GM12878 (cell line): ENCODE measurements at regions not wholly inside any gene's neighbourhood (a gene's known extent, or its start where the extent isn't known, plus 50 kb on each side); places are given as distances from the start of the nearest gene placed in this dataset.

Experiments
- ATAC-seq: fragments of 200-7000 bp; cut with Tn5 transposase; 3 replicates; pipeline ENCODE4 v1.9.1; 2020; ENCODE audit warnings: mild to moderate bottlenecking, moderate library complexity
- BruUV-seq: library from RNA; stranded (reverse); fragments of 400-500 nt; replicated peaks from 2 replicates; lab custom pipeline; 2021; lab: Mats Ljungman, UMichigan
- CTCF ChIA-PET: fragments of 300-600 bp; sonication (Branson Sonifier 250); formaldehyde crosslinking; extraction: SDS; loops from one replicate; lab custom pipeline; 2021; ENCODE audit warnings: inconsistent platforms; lab: Yijun Ruan, JAX
- POLR2A ChIA-PET: fragments of 350-600 bp; formaldehyde crosslinking; extraction: SDS; loops from one replicate; lab custom pipeline; 2021; ENCODE audit warnings: inconsistent platforms; lab: Charles Lee
- RAD21 ChIA-PET: fragments of 300-600 bp; sonication (Branson Sonifier 250); formaldehyde crosslinking; loops from one replicate; lab custom pipeline; 2023; ENCODE audit warnings: antibody characterized with exemption; ENCODE audit not compliant: unreplicated experiment; lab: Charles Lee
- SMC1A ChIA-PET: fragments of 300-600 bp; sonication (Branson Sonifier 250); formaldehyde crosslinking; loops from one replicate; lab custom pipeline; 2023; ENCODE audit not compliant: unreplicated experiment, uncharacterized antibody; lab: Charles Lee
- DNase-seq: peaks from one replicate; pipeline ENCODE4 v3.0.0-alpha.2; 2011; ENCODE audit warnings: low read depth, low spot score
- FAIRE-seq: peaks from 3 replicates; lab custom pipeline; 2011; peaks lifted over from hg19 to GRCh38; lab: Jason Lieb, UNC
- H2AFZ ChIP-seq: 2 replicates; pipeline ENCODE4 v1.6.0; 2011; ENCODE audit warnings: low read depth, low read length, control low read depth; ENCODE audit not compliant: control insufficient read depth
- H3K27ac ChIP-seq: 2 replicates; pipeline ENCODE4 v1.5.1; 2011; ENCODE audit warnings: control low read depth; ENCODE audit not compliant: control insufficient read depth, insufficient read depth
- H3K27me3 ChIP-seq, 2 experiments: replicated peaks in 1 of 2; 2 replicates each; pipeline versions ENCODE4 v1.6.0 to v1.6.1; 2011; ENCODE audit warnings: low read length in 1 of 2; ENCODE audit not compliant: control insufficient read depth in 2 of 2, insufficient read depth in 2 of 2
- H3K36me3 ChIP-seq, 2 experiments: 2 replicates each; pipeline ENCODE4 v1.5.1; 2011; ENCODE audit warnings: low read length in 1 of 2; ENCODE audit not compliant: control insufficient read depth in 2 of 2, insufficient read depth in 2 of 2
- H3K4me1 ChIP-seq: 2 replicates; pipeline ENCODE4 v1.6.1; 2011; ENCODE audit warnings: mild to moderate bottlenecking, low read length, moderate library complexity, mixed read lengths; ENCODE audit not compliant: control insufficient read depth, insufficient read depth
- H3K4me2 ChIP-seq: 2 replicates; pipeline ENCODE4 v1.6.0; 2011; ENCODE audit warnings: control low read depth; ENCODE audit not compliant: control insufficient read depth, insufficient read depth
- H3K4me3 ChIP-seq: fragments of 200-600 bp; sonication (generic); 2 replicates; pipeline ENCODE4 v1.5.1; 2016
- H3K79me2 ChIP-seq: 2 replicates; pipeline ENCODE4 v1.6.0; 2011; ENCODE audit warnings: low read length; ENCODE audit not compliant: control insufficient read depth, insufficient read depth
- H3K9ac ChIP-seq: 2 replicates; pipeline ENCODE4 v1.8.0; 2011; ENCODE audit warnings: low read length, control low read depth, mixed read lengths; ENCODE audit not compliant: control insufficient read depth, insufficient read depth
- H3K9me3 ChIP-seq: replicated peaks from 3 replicates; pipeline ENCODE4 v1.5.1; 2011; ENCODE audit warnings: mild to moderate bottlenecking, low read length; ENCODE audit not compliant: control insufficient read depth, insufficient read depth
- H4K20me1 ChIP-seq: 2 replicates; pipeline ENCODE4 v1.6.0; 2011; ENCODE audit not compliant: control insufficient read depth, insufficient read depth
- CEBPZ ChIP-seq: fragments of 150-350 bp; IDR thresholded peaks from 2 replicates; pipeline ENCODE4 v1.6.1; 2016; ENCODE audit warnings: low read depth, low read length
- FOXM1 ChIP-seq: IDR thresholded peaks from 2 replicates; pipeline ENCODE4 v1.6.1; 2012; ENCODE audit warnings: low read depth, mild to moderate bottlenecking, inconsistent platforms, low read length, moderate library complexity
- HCFC1 ChIP-seq: fragments of 150-350 bp; IDR thresholded peaks from 2 replicates; pipeline ENCODE4 v1.6.1; 2014; ENCODE audit warnings: low read length
- IKZF2 ChIP-seq, 2 experiments: fragments of 450-650 bp; IDR thresholded peaks; 2 replicates each; pipeline ENCODE4 v1.6.1; 2017; ENCODE audit warnings: mild to moderate bottlenecking in 2 of 2, moderate library complexity in 2 of 2
- JUND ChIP-seq: IDR thresholded peaks from 2 replicates; pipeline ENCODE4 v1.6.1; 2012; ENCODE audit warnings: low read depth, mild to moderate bottlenecking, low read length, improper control_type of control experiment, moderate library complexity
- MEF2B ChIP-seq: fragments of 450-650 bp; IDR thresholded peaks from 2 replicates; pipeline ENCODE4 v1.6.1; 2018; ENCODE audit warnings: mild to moderate bottlenecking, moderate library complexity; ENCODE audit not compliant: partially characterized antibody, poor library complexity, severe bottlenecking
- RAD51 ChIP-seq: fragments of 450-650 bp; IDR thresholded peaks from 2 replicates; pipeline ENCODE4 v1.6.1; 2016; ENCODE audit warnings: moderate library complexity, mild to moderate bottlenecking, inconsistent platforms
- SUPT20H ChIP-seq: IDR thresholded peaks from 2 replicates; pipeline ENCODE4 v1.6.1; 2011; ENCODE audit warnings: low read depth, mild to moderate bottlenecking, low read length, moderate library complexity, borderline replicate concordance; ENCODE audit not compliant: control insufficient read depth
- ZBED1 ChIP-seq: IDR thresholded peaks from 2 replicates; pipeline ENCODE4 v1.6.1; 2016; ENCODE audit warnings: borderline replicate concordance
- ZNF274 ChIP-seq: IDR thresholded peaks from one replicate; pipeline ENCODE4 v1.8.0; 2011; ENCODE audit not compliant: insufficient read length, insufficient read depth
- WGBS: methylation state at CpG from one replicate; pipeline ENCODE4 v1.1.6; 2016; ENCODE audit warnings: low lambda C conversion rate; ENCODE audit not compliant: insufficient replicate concordance, insufficient coverage; ENCODE audit errors: missing lambda C conversion rate; 5-methylcytosine and 5-hydroxymethylcytosine counted together
- in situ Hi-C: fragments of 300-500 bp; cut with MboI; formaldehyde crosslinking; loops from 9 replicates; pipeline ENCODE4 v1.14.3; 2018; ENCODE audit warnings: mixed read lengths
- intact Hi-C: fragments of 100-400 bp; cut with micrococcal nuclease; formaldehyde crosslinking; loops from one replicate; pipeline ENCODE4 v1.14.2; 2022; ENCODE audit not compliant: unreplicated experiment
- TF ChIP-seq, protein P1 (sequence below): fragments of 450-650 bp; IDR thresholded peaks from 2 replicates; pipeline ENCODE4 v1.6.1; 2017; ENCODE audit warnings: mild to moderate bottlenecking, moderate library complexity
- TF ChIP-seq, protein P2 (sequence below): fragments of 450-650 bp; IDR thresholded peaks from 2 replicates; pipeline ENCODE4 v1.6.1; 2017; ENCODE audit warnings: mild to moderate bottlenecking, low read depth, inconsistent platforms; ENCODE audit not compliant: poor library complexity, severe bottlenecking

GRCh38 chr10:4240608-4241197, 455.7 kb upstream of the KLF6 start (continued):
- TF ChIP-seq, protein P1, sequence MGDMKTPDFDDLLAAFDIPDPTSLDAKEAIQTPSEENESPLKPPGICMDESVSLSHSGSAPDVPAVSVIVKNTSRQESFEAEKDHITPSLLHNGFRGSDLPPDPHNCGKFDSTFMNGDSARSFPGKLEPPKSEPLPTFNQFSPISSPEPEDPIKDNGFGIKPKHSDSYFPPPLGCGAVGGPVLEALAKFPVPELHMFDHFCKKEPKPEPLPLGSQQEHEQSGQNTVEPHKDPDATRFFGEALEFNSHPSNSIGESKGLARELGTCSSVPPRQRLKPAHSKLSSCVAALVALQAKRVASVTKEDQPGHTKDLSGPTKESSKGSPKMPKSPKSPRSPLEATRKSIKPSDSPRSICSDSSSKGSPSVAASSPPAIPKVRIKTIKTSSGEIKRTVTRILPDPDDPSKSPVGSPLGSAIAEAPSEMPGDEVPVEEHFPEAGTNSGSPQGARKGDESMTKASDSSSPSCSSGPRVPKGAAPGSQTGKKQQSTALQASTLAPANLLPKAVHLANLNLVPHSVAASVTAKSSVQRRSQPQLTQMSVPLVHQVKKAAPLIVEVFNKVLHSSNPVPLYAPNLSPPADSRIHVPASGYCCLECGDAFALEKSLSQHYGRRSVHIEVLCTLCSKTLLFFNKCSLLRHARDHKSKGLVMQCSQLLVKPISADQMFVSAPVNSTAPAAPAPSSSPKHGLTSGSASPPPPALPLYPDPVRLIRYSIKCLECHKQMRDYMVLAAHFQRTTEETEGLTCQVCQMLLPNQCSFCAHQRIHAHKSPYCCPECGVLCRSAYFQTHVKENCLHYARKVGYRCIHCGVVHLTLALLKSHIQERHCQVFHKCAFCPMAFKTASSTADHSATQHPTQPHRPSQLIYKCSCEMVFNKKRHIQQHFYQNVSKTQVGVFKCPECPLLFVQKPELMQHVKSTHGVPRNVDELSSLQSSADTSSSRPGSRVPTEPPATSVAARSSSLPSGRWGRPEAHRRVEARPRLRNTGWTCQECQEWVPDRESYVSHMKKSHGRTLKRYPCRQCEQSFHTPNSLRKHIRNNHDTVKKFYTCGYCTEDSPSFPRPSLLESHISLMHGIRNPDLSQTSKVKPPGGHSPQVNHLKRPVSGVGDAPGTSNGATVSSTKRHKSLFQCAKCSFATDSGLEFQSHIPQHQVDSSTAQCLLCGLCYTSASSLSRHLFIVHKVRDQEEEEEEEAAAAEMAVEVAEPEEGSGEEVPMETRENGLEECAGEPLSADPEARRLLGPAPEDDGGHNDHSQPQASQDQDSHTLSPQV: no peak
- no peak for TF ChIP-seq SUPT20H
- TF ChIP-seq, protein P2, sequence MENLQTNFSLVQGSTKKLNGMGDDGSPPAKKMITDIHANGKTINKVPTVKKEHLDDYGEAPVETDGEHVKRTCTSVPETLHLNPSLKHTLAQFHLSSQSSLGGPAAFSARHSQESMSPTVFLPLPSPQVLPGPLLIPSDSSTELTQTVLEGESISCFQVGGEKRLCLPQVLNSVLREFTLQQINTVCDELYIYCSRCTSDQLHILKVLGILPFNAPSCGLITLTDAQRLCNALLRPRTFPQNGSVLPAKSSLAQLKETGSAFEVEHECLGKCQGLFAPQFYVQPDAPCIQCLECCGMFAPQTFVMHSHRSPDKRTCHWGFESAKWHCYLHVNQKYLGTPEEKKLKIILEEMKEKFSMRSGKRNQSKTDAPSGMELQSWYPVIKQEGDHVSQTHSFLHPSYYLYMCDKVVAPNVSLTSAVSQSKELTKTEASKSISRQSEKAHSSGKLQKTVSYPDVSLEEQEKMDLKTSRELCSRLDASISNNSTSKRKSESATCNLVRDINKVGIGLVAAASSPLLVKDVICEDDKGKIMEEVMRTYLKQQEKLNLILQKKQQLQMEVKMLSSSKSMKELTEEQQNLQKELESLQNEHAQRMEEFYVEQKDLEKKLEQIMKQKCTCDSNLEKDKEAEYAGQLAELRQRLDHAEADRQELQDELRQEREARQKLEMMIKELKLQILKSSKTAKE: no peak
- no peak for TF ChIP-seq ZBED1
- TF ChIP-seq MEF2B: no peak
- no peak for TF ChIP-seq FOXM1

DNA sequence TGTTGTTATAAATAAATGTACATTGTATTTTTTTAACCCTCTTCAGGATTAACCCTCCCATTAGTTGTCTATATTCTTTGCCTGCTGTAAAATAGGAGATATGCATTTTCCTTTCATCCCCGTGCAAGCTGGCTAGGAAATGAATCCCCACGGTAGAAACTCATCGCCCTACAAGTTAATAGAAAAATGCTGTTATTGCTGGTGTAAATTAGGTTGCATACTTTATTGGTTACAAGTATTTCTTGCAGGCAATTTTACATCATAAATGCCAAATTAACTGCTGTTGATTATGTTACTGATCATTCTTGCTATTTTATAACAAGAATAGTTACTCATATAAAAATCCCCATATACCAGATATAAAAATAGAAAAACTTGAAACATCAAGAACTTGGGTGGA, 454.2 kb upstream of the KLF6 start:
- no peak overlapping the region for H3K4me3 ChIP-seq
- WGBS: 5% methylated on average over 3 of the region's 3 CpGs
- ChIA-PET SMC1A (no interaction called here), POLR2A (no interaction called here), RAD21 (no interaction called here), CTCF (no interaction called here)
- intact Hi-C loops (no loop called here), in situ Hi-C loops (no loop called here)
- H2AFZ ChIP-seq: no peak overlapping the region
- no peak for FAIRE-seq
- H4K20me1 ChIP-seq: no peaks in the 10 kb centered on the region
- no peaks in the 10 kb centered on the region for H3K36me3 ChIP-seq
- no peaks in the 10 kb centered on the region for H3K27me3 ChIP-seq
- TF ChIP-seq RAD51 (no peak), JUND (no peak), ZNF274 (no peak), HCFC1 (no peak), CEBPZ (no peak), IKZF2 (IDR thresholded peaks at IDR 0.05) (no peak)
- ATAC-seq: no peak
- no peak overlapping the region for H3K4me2 ChIP-seq
- no peaks in the 10 kb centered on the region for H3K4me1 ChIP-seq
- no peak overlapping the region for H3K9ac ChIP-seq
- H3K27ac ChIP-seq: no peak overlapping the region
- H3K9me3 ChIP-seq: no peaks in the 10 kb centered on the region; the same call in 2 of the 3 replicates
- DNase-seq: no peak
- no TSS peak for BruUV-seq
- no peaks in the 10 kb centered on the region for H3K79me2 ChIP-seq
